Progenitor cell of endocrine pancreas (in vitro differentiated cells): ENCODE measurements at regions not wholly inside any gene's neighbourhood (a gene's known extent, or its start where the extent isn't known, plus 50 kb on each side); places are given as distances from the start of the nearest gene placed in this dataset.

Experiments
- DNase-seq: peaks from one replicate; pipeline ENCODE4 v3.0.0; 2021; ENCODE audit warnings: low spot score; ENCODE audit not compliant: unreplicated experiment
- H3K27ac Mint-ChIP-seq: 2 replicates; pipeline ENCODE4 v1.8.0; 2021; ENCODE audit warnings: mild to moderate bottlenecking, moderate library complexity, mixed read lengths
- H3K27me3 Mint-ChIP-seq: 2 replicates; pipeline ENCODE4 v1.8.0; 2021; ENCODE audit warnings: mixed read lengths
- H3K36me3 Mint-ChIP-seq: 2 replicates; pipeline ENCODE4 v1.8.0; 2022; ENCODE audit warnings: mixed read lengths; ENCODE audit not compliant: insufficient read depth
- H3K4me1 Mint-ChIP-seq: 2 replicates; pipeline ENCODE4 v1.8.0; 2021; ENCODE audit warnings: low read depth, mixed read lengths
- H3K4me3 Mint-ChIP-seq: 2 replicates; pipeline ENCODE4 v1.8.0; 2021; ENCODE audit warnings: low read depth, mild to moderate bottlenecking, moderate library complexity, mixed read lengths
- H3K9me3 Mint-ChIP-seq: 2 replicates; pipeline ENCODE4 v1.8.0; 2021; ENCODE audit warnings: low read depth, mixed read lengths
- CTCF ChIP-seq: fragments of 200-600 bp; sonication (generic); IDR thresholded peaks from one replicate; pipeline ENCODE4 v1.5.0; 2021; ENCODE audit warnings: antibody characterized with exemption, mild to moderate bottlenecking; ENCODE audit not compliant: unreplicated experiment

GRCh38 chr3:163951397-163951987 lies 1126.8 kb downstream of the SI start:
- H3K4me1 Mint-ChIP-seq = peaks cover 2% of the 10 kb centered on the region
- no peak overlapping the region for H3K4me3 Mint-ChIP-seq
- H3K36me3 Mint-ChIP-seq = no peaks in the 10 kb centered on the region
- peak; percentile 54 for TF ChIP-seq CTCF
- H3K9me3 Mint-ChIP-seq = no peaks in the 10 kb centered on the region
- H3K27ac Mint-ChIP-seq = no peak overlapping the region
- no peaks in the 10 kb centered on the region for H3K27me3 Mint-ChIP-seq
- DNase-seq = no peak

- H3K36me3 Mint-ChIP-seq = peaks cover 2% of the 10 kb centered on the region
- H3K27me3 Mint-ChIP-seq = no peaks in the 10 kb centered on the region
- peaks cover 2% of the 10 kb centered on the region for H3K4me1 Mint-ChIP-seq
- H3K27ac Mint-ChIP-seq = no peak overlapping the region
- no peak for TF ChIP-seq CTCF
- DNase-seq = no peak
- H3K4me3 Mint-ChIP-seq = no peak overlapping the region
- H3K9me3 Mint-ChIP-seq = peaks cover 27% of the 10 kb centered on the region
Measured at GRCh38 chr3:163946785-163947184, 1131.5 kb downstream of the SI start.

GRCh38 chr3:163943664-163944063 lies 1134.6 kb downstream of the SI start:
- H3K9me3 Mint-ChIP-seq = peaks cover 31% of the 10 kb centered on the region
- H3K4me3 Mint-ChIP-seq = no peak overlapping the region
- H3K36me3 Mint-ChIP-seq = peaks cover 3% of the 10 kb centered on the region
- no peak overlapping the region for H3K27ac Mint-ChIP-seq
- no peak for DNase-seq
- H3K27me3 Mint-ChIP-seq = no peaks in the 10 kb centered on the region
- H3K4me1 Mint-ChIP-seq = no peaks in the 10 kb centered on the region
- no peak for TF ChIP-seq CTCF

- TF ChIP-seq CTCF = no peak
- DNase-seq = no peak
- Mint-ChIP-seq H3K36me3 (peaks cover 3% of the 10 kb centered on the region), H3K9me3 (peaks cover 30% of the 10 kb centered on the region), H3K4me3 (no peak overlapping the region), H3K4me1 (no peaks in the 10 kb centered on the region), H3K27me3 (no peaks in the 10 kb centered on the region), H3K27ac (no peak overlapping the region)
Measured at GRCh38 chr3:163939926-163940325, 1138.4 kb downstream of the SI start.

DNA sequence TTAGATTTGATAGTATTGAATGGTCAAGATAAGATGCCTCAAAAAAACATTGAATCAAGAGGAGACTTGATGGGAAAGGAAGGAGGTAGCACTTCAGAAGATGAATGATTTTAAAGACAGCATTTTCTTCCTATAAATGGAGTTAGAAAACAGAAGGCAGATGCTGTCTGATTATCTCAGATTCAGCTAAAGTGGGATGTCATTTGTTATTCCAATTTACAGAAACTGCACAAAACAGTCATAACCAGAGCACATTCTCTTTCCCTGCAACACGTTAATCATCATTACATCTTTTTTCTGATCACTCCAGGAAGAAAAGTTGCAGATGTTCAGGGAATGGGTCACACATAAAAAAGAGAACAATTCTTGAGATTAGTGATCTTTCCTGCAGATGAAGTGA lies 1141.8 kb downstream of the SI start:
- Mint-ChIP-seq H3K4me1 (peaks cover 4% of the 10 kb centered on the region), H3K36me3 (peaks cover 1% of the 10 kb centered on the region), H3K4me3 (no peak overlapping the region), H3K27ac (no peak overlapping the region), H3K9me3 (peaks cover 5% of the 10 kb centered on the region), H3K27me3 (no peaks in the 10 kb centered on the region)
- DNase-seq = no peak
- TF ChIP-seq CTCF = no peak
